Mesenteric fat pad (tissue), 1 donor: ENCODE measurements at regions not wholly inside any gene's neighbourhood (a gene's known extent, or its start where the extent isn't known, plus 50 kb on each side); places are given as distances from the start of the nearest gene placed in this dataset.
"Not testable (repeated sequence)": the region's sequence is repeated elsewhere in the genome, so short reads cannot be mapped to it uniquely, and the experiment has no call there.

Experiments
- DNase-seq: peaks from one replicate; pipeline ENCODE4 v3.0.0-alpha.2; 2020; ENCODE audit warnings: low spot score
- donor health status: DM: yes; HTN: yes; CAD: no.

GRCh38 chr7:65062566-65062965 is 56.1 kb upstream of the ERV3-1 start:
- not testable (repeated sequence) for DNase-seq

DNA sequence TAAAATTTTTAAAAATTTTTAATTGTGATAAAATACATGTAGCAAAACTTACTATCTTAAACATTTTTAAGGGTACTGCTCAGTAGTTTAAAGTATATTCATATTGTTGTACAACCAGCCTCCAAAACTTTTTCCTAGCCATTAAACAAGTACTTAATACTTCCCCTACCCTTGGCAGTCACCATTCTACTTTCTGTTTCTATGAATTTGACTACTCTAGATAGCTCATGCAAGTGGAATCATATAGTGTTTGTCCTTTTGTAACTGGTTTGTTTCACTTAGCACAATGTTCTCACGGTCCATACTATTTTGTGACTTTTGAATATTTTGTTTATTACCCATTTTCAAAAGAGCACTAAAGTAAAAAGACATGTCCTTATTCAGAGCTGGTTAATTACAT is 52.8 kb upstream of the ERV3-1 start:
- DNase-seq, result not testable (repeated sequence)
